H1 (cell line): ENCODE measurements at regions not wholly inside any gene's neighbourhood (a gene's known extent, or its start where the extent isn't known, plus 50 kb on each side); places are given as distances from the start of the nearest gene placed in this dataset.

ENCODE experiments used
- CTCF ChIA-PET: fragments of 300-600 bp; sonication (Branson Sonifier 250); formaldehyde crosslinking; loops from one replicate; lab custom pipeline; 2021; ENCODE audit not compliant: partially characterized antibody; lab: Charles Lee
- POLR2A ChIA-PET: fragments of 300-600 bp; sonication (Branson Sonifier 250); formaldehyde crosslinking; loops from one replicate; lab custom pipeline; 2021; ENCODE audit warnings: inconsistent platforms; ENCODE audit not compliant: partially characterized antibody; lab: Charles Lee
- DNase-seq, 2 experiments: peaks; one replicate each; pipeline versions ENCODE4 v3.0.0 to v3.0.0-alpha.2; 2010 to 2022; ENCODE audit warnings: low spot score in 2 of 2, low read depth in 1 of 2, mixed read lengths in 1 of 2
- FAIRE-seq: peaks from 2 replicates; lab custom pipeline; 2011; peaks lifted over from hg19 to GRCh38; lab: Jason Lieb, UNC
- H2AFZ ChIP-seq: 2 replicates; pipeline ENCODE4 v1.8.1; 2012; ENCODE audit warnings: low read length, inconsistent platforms
- H2AK5ac ChIP-seq: 2 replicates; pipeline ENCODE4 v1.6.1; 2013; ENCODE audit warnings: low read depth, low read length
- H2BK120ac ChIP-seq: replicated peaks from 2 replicates; pipeline ENCODE3; 2013; ENCODE audit warnings: low read depth, low read length, inconsistent platforms
- H2BK12ac ChIP-seq: 2 replicates; pipeline ENCODE4 v1.6.1; 2013; ENCODE audit warnings: low read depth, low read length
- H2BK15ac ChIP-seq: 2 replicates; pipeline ENCODE4 v1.6.1; 2013; ENCODE audit warnings: low read length
- H2BK20ac ChIP-seq: 2 replicates; pipeline ENCODE4 v1.6.1; 2013; ENCODE audit warnings: low read length
- H2BK5ac ChIP-seq: 2 replicates; pipeline ENCODE4 v1.6.1; 2013; ENCODE audit warnings: low read depth, low read length
- H3K14ac ChIP-seq: 2 replicates; pipeline ENCODE4 v1.6.1; 2013; ENCODE audit warnings: inconsistent platforms; ENCODE audit not compliant: insufficient read length
- H3K18ac ChIP-seq: 2 replicates; pipeline ENCODE4 v1.6.1; 2013; ENCODE audit warnings: low read length; ENCODE audit errors: extremely low read depth
- H3K23ac ChIP-seq: 2 replicates; pipeline ENCODE4 v1.6.1; 2013; ENCODE audit warnings: inconsistent platforms; ENCODE audit not compliant: insufficient read length
- H3K23me2 ChIP-seq: 2 replicates; pipeline ENCODE4 v1.6.1; 2013; ENCODE audit warnings: low read depth, low read length
- H3K27ac ChIP-seq: 2 replicates; pipeline ENCODE4 v1.6.1; 2011; ENCODE audit warnings: low read depth, low read length, inconsistent platforms
- H3K27me3 ChIP-seq, 4 experiments: replicated peaks in 1 of 4; 1 replicate in 1 of 4; 2 replicates in 3 of 4; pipeline versions ENCODE4 v1.6.1 to v1.8.1; 2011 to 2013; ENCODE audit warnings: low read length in 3 of 4, mild to moderate bottlenecking in 3 of 4, inconsistent platforms in 2 of 4, mixed read lengths in 2 of 4, moderate library complexity in 1 of 4; ENCODE audit not compliant: control insufficient read depth in 3 of 4, insufficient read depth in 3 of 4; ENCODE audit errors: extremely low read depth in 1 of 4
- H3K36me3 ChIP-seq, 4 experiments: 2 replicates each; pipeline versions ENCODE4 v1.6.1 to v1.8.1; 2011 to 2013; ENCODE audit warnings: mild to moderate bottlenecking in 4 of 4, low read length in 3 of 4, moderate library complexity in 2 of 4, control low read depth in 1 of 4, inconsistent platforms in 1 of 4; ENCODE audit not compliant: insufficient read depth in 4 of 4, control insufficient read depth in 2 of 4
- H3K4ac ChIP-seq: replicated peaks from 2 replicates; pipeline ENCODE3; 2013; ENCODE audit warnings: low read length, low read depth, mixed read lengths, inconsistent platforms; ENCODE audit not compliant: insufficient read length
- H3K4me1 ChIP-seq, 4 experiments: replicated peaks in 1 of 4; 1 replicate in 1 of 4; 2 replicates in 3 of 4; pipeline versions ENCODE4 v1.6.1 to v1.8.1; 2011 to 2013; ENCODE audit warnings: low read length in 3 of 4, inconsistent platforms in 2 of 4, mixed read lengths in 1 of 4; ENCODE audit not compliant: insufficient read depth in 4 of 4, control insufficient read depth in 3 of 4
- H3K4me2 ChIP-seq, 2 experiments: 2 replicates each; pipeline versions ENCODE4 v1.6.1 to v1.8.1; 2011 to 2013; ENCODE audit warnings: low read depth in 2 of 2, low read length in 2 of 2, control low read depth in 1 of 2, inconsistent platforms in 1 of 2, mild to moderate bottlenecking in 1 of 2; ENCODE audit not compliant: insufficient read depth in 1 of 2
- H3K4me3 ChIP-seq, 4 experiments: fragments of 200-600, 300-600 bp in 1 of 4; sonication (generic), shearing (Covaris generic), sonication (Bioruptor Twin) in 1 of 4; 2 replicates each; pipeline versions ENCODE4 v1.5.1 to v1.8.1; 2011 to 2016; ENCODE audit warnings: low read length in 4 of 4, low read depth in 3 of 4, control low read depth in 2 of 4, inconsistent platforms in 2 of 4, mild to moderate bottlenecking in 2 of 4, mixed read lengths in 1 of 4, moderate library complexity in 1 of 4; ENCODE audit not compliant: insufficient read depth in 2 of 4; ENCODE audit errors: extremely low read depth in 1 of 4
- H3K56ac ChIP-seq: replicated peaks from 2 replicates; pipeline ENCODE3; 2013; ENCODE audit warnings: low read depth, mild to moderate bottlenecking, mixed read lengths, low read length, inconsistent platforms; ENCODE audit not compliant: insufficient read length
- H3K79me1 ChIP-seq: 2 replicates; pipeline ENCODE4 v1.6.1; 2013; ENCODE audit warnings: low read depth, low read length, control low read depth
- H3K79me2 ChIP-seq, 2 experiments: 2 replicates each; pipeline versions ENCODE4 v1.6.1 to v1.8.1; 2012 to 2013; ENCODE audit warnings: low read length in 2 of 2, mild to moderate bottlenecking in 2 of 2, inconsistent platforms in 1 of 2; ENCODE audit not compliant: insufficient read depth in 2 of 2, control insufficient read depth in 1 of 2
- H3K9ac ChIP-seq, 4 experiments: replicated peaks in 1 of 4; 1 replicate in 1 of 4; 2 replicates in 3 of 4; pipeline versions ENCODE4 v1.6.1 to v1.8.1; 2011 to 2013; ENCODE audit warnings: low read depth in 3 of 4, low read length in 3 of 4, control low read depth in 2 of 4, mild to moderate bottlenecking in 2 of 4, moderate library complexity in 2 of 4, inconsistent platforms in 1 of 4; ENCODE audit errors: extremely low read depth in 1 of 4
- H3K9me3 ChIP-seq, 2 experiments: 2 replicates each; pipeline versions ENCODE4 v1.6.1 to v1.8.1; 2012 to 2013; ENCODE audit warnings: mild to moderate bottlenecking in 2 of 2, moderate library complexity in 2 of 2, control low read depth in 1 of 2, inconsistent platforms in 1 of 2, low read depth in 1 of 2, low read length in 1 of 2, mixed read lengths in 1 of 2; ENCODE audit not compliant: insufficient read depth in 2 of 2
- H4K20me1 ChIP-seq, 2 experiments: replicated peaks in 1 of 2; 2 replicates each; pipeline versions ENCODE3 to v1.8.1; 2011 to 2013; ENCODE audit warnings: inconsistent platforms in 2 of 2, low read length in 2 of 2, mild to moderate bottlenecking in 1 of 2; ENCODE audit not compliant: insufficient read depth in 2 of 2, control insufficient read depth in 1 of 2
- H4K5ac ChIP-seq: 2 replicates; pipeline ENCODE4 v1.6.1; 2013; ENCODE audit warnings: low read length, low read depth, mixed read lengths, inconsistent platforms; ENCODE audit not compliant: insufficient read length
- H4K8ac ChIP-seq: 2 replicates; pipeline ENCODE4 v1.8.0; 2013; ENCODE audit warnings: mild to moderate bottlenecking, moderate library complexity, low read length, inconsistent platforms; ENCODE audit not compliant: insufficient read depth; ENCODE audit errors: extremely low read depth
- H4K91ac ChIP-seq: replicated peaks from 2 replicates; pipeline ENCODE3; 2013; ENCODE audit warnings: low read length, mixed read lengths, inconsistent platforms; ENCODE audit not compliant: insufficient read length
- EP300 ChIP-seq, 2 experiments: IDR thresholded peaks; 1 replicate in 1 of 2; 2 replicates in 1 of 2; pipeline ENCODE4 v1.6.1; 2011 to 2012; ENCODE audit warnings: low read depth in 2 of 2, low read length in 2 of 2, mild to moderate bottlenecking in 2 of 2, borderline replicate concordance in 1 of 2, inconsistent platforms in 1 of 2, moderate library complexity in 1 of 2
- JUND ChIP-seq: IDR thresholded peaks from 2 replicates; pipeline ENCODE4 v1.6.1; 2011; ENCODE audit warnings: mild to moderate bottlenecking, improper control_type of control experiment, low read length
- SIN3A ChIP-seq, 2 experiments: IDR thresholded peaks in 1 of 2; conservative IDR thresholded peaks in 1 of 2; 2 replicates each; pipeline ENCODE4 v1.6.1; 2011 to 2012; ENCODE audit warnings: low read length in 2 of 2, improper control_type of control experiment in 1 of 2, low read depth in 1 of 2, mild to moderate bottlenecking in 1 of 2
- WGBS, 2 experiments: shearing (Covaris generic) in 1 of 2; methylation state at CpG; one replicate each; pipeline versions ENCODE4 v1.1.6 to v1.1.7; 2013 to 2015; ENCODE audit warnings: low lambda C conversion rate in 2 of 2, mixed read lengths in 2 of 2, inconsistent platforms in 1 of 2, low coverage in 1 of 2, missing lambda C conversion rate in 1 of 2; ENCODE audit not compliant: insufficient replicate concordance in 2 of 2, insufficient coverage in 1 of 2, insufficient read length in 1 of 2; ENCODE audit errors: extremely low coverage in 1 of 2, missing lambda C conversion rate in 1 of 2; 5-methylcytosine and 5-hydroxymethylcytosine counted together

GRCh38 chr13:91245288-91245687 is 102.2 kb upstream of the MIR17HG start:
- Histone ChIP-seq H2AFZ (no peak overlapping the region), H3K79me2 (no peaks in the 10 kb centered on the region), H2BK120ac (no peak overlapping the region), H2BK15ac (no peak overlapping the region), H3K56ac (no peak overlapping the region), H3K18ac (no peak overlapping the region), H3K9ac (no peak overlapping the region), H3K4me3 (no peak overlapping the region), H2BK20ac (no peak overlapping the region), H4K91ac (no peak overlapping the region), H3K27ac (no peak overlapping the region), H3K14ac (no peak overlapping the region), H3K9me3 (no peaks in the 10 kb centered on the region), H3K4me2 (no peak overlapping the region), H2AK5ac (no peak overlapping the region), H3K4ac (no peak overlapping the region), H3K79me1 (no peaks in the 10 kb centered on the region), H2BK12ac (no peak overlapping the region), H4K20me1 (no peaks in the 10 kb centered on the region), H4K8ac (no peak overlapping the region), H2BK5ac (no peak overlapping the region), H4K5ac (no peak overlapping the region), H3K36me3 (no peaks in the 10 kb centered on the region), H3K4me1 (peaks cover 0 to 4% (median 0%) of the 10 kb centered on the region in 4 experiments; a peak in 2 of 7 replicates), H3K27me3 (no peaks in the 10 kb centered on the region), H3K23me2 (no peaks in the 10 kb centered on the region; the same call in 1 of the 2 replicates), H3K23ac (no peak overlapping the region)
- POLR2A ChIA-PET = interaction anchor here (1.0 kb wide), 1 partner anchor 10 kb away, joined by 3 read pairs; no protein-coding TSS in a partner anchor
- CTCF ChIA-PET = interaction anchor here (0.6 to 2.7 kb wide), 16 partner anchors 8 to 250 kb away, joined by 3 to 11 read pairs (median 3); no protein-coding TSS in a partner anchor
- no peak for FAIRE-seq
- no peak for TF ChIP-seq EP300 (IDR thresholded peaks at IDR 0.05; ENCODE audit: borderline replicate concordance in 1 of 2, low read depth in 2 of 2, low read length in 2 of 2)
- TF ChIP-seq SIN3A (conservative IDR thresholded peaks at IDR 0.05 in 1 of 2, IDR thresholded peaks at IDR 0.05 in 1 of 2; ENCODE audit: low read depth in 1 of 2, low read length in 2 of 2) = no peak
- no peak for TF ChIP-seq JUND
- 94% methylated on average over 2 of the region's 2 CpGs; no CpG with 5 or more reads in 1 of the 2 experiments for WGBS, 2 experiments
- no peak for DNase-seq
